ENCODE measurements at regions not wholly inside any gene's neighbourhood (a gene's known extent, or its start where the extent isn't known, plus 50 kb on each side); places are given as distances from the start of the nearest gene placed in this dataset.

GRCh38 chr9:16238623-16239138 is 631.8 kb downstream of the BNC2 start:
- no peak for TF ChIP-seq POLR2A (IDR thresholded peaks at IDR 0.05)
- TF ChIP-seq CTCF (IDR thresholded peaks at IDR 0.05): no peak

Data from tibial nerve (tissue), 3 donors.